Ovary (tissue), 7 donors: ENCODE measurements at regions not wholly inside any gene's neighbourhood (a gene's known extent, or its start where the extent isn't known, plus 50 kb on each side); places are given as distances from the start of the nearest gene placed in this dataset.

ENCODE experiments used
- DNase-seq, 5 donors: peaks; one replicate each; pipeline ENCODE4 v3.0.0-alpha.2; 2019 to 2020
- H3K27ac ChIP-seq, 2 donors: fragments of 200-600 bp; one replicate each; pipeline versions ENCODE4 v1.5.1 to v1.8.0; 2019 to 2022
- H3K27me3 ChIP-seq: fragments of 200-600 bp; one replicate; pipeline ENCODE4 v1.8.0; 2022
- H3K36me3 ChIP-seq: fragments of 200-600 bp; sonication (generic); one replicate; pipeline ENCODE4 v1.5.1; 2019
- H3K4me1 ChIP-seq: one replicate; pipeline ENCODE4 v1.8.1; 2013; ENCODE audit warnings: mild to moderate bottlenecking, moderate library complexity; ENCODE audit not compliant: insufficient read depth
- H3K4me3 ChIP-seq: fragments of 200-600 bp; sonication (generic); one replicate; pipeline ENCODE4 v1.5.1; 2017
- H3K9me3 ChIP-seq, 2 donors: fragments of 200-600 bp in 1 of 2; sonication (generic) in 1 of 2; one replicate each; pipeline versions ENCODE4 v1.5.1 to v1.8.1; 2013 to 2019; ENCODE audit warnings: mild to moderate bottlenecking in 1 of 2, moderate library complexity in 1 of 2
- CTCF ChIP-seq, 3 donors: fragments of 450-650 bp in 2 of 3; fragments of 200-600 bp in 1 of 3; IDR thresholded peaks; one replicate each; pipeline versions ENCODE4 v1.5.1 to v1.8.0; 2016 to 2022; ENCODE audit warnings: antibody characterized with exemption in 3 of 3, mild to moderate bottlenecking in 1 of 3
- EP300 ChIP-seq: sonication (generic); formaldehyde crosslinking; IDR thresholded peaks from one replicate; pipeline ENCODE4 v1.6.1; 2017; ENCODE audit warnings: antibody characterized with exemption
- POLR2A ChIP-seq: fragments of 450-650 bp; IDR thresholded peaks from one replicate; pipeline ENCODE4 v1.6.1; 2017; ENCODE audit warnings: antibody characterized with exemption, mild to moderate bottlenecking, moderate library complexity
- WGBS, 3 donors: extraction: QIAGEN DNeasy Blood & Tissue Kit in 1 of 3; methylation state at CpG; one replicate each; pipeline versions ENCODE4 v1.1.5 to v1.1.7; 2013 to 2017; 5-methylcytosine and 5-hydroxymethylcytosine counted together
- intact Hi-C, 4 donors: fragments of 100-400 bp; cut with DNase I; formaldehyde crosslinking; loops; one replicate each; pipeline versions ENCODE4 v1.11.0 to v1.15.1; 2022 to 2023
- donor health status: DM: no; HTN: no; CAD: no; lungs with moderate emphysema.
- donor health status: DM: no; HTN: no; CAD: no.
- donor health status: Bipolar disorder and iron deficiency.
- donor health status: DM: no; HTN: no; CAD: no.
- donor health status: DM: yes; HTN: yes; CAD: no.

GRCh38 chr15:60217161-60217560 is 180.6 kb downstream of the ANXA2 start:
- Histone ChIP-seq H3K27ac (no peak overlapping the region), H3K27me3 (no peaks in the 10 kb centered on the region), H3K36me3 (no peaks in the 10 kb centered on the region), H3K9me3 (no peaks in the 10 kb centered on the region), H3K4me3 (no peak overlapping the region), H3K4me1 (no peaks in the 10 kb centered on the region)
- WGBS, 3 donors: 61 to 74% (median 73%) methylated on average over 1 of the region's 1 CpG
- TF ChIP-seq POLR2A: no peak
- no peak for TF ChIP-seq CTCF (IDR thresholded peaks at IDR 0.05)
- TF ChIP-seq EP300: no peak
- intact Hi-C loops: no loop called here
- no peak for DNase-seq

- H3K4me3 ChIP-seq: no peak overlapping the region
- H3K27me3 ChIP-seq: no peaks in the 10 kb centered on the region
- DNase-seq: no peak
- no peaks in the 10 kb centered on the region for H3K36me3 ChIP-seq
- H3K9me3 ChIP-seq: no peaks in the 10 kb centered on the region
- H3K4me1 ChIP-seq: no peaks in the 10 kb centered on the region
- intact Hi-C loops: no loop called here
- WGBS, 3 donors: 66 to 73% (median 68%) methylated on average over 3 of the region's 3 CpGs
- no peak for TF ChIP-seq CTCF (IDR thresholded peaks at IDR 0.05)
- no peak for TF ChIP-seq POLR2A
- TF ChIP-seq EP300: no peak
- H3K27ac ChIP-seq: no peak overlapping the region
Measured at GRCh38 chr15:60218256-60218655, 179.5 kb downstream of the ANXA2 start.

GRCh38 chr15:60219866-60220265 is 177.9 kb downstream of the ANXA2 start:
- no peak for TF ChIP-seq EP300
- TF ChIP-seq POLR2A: no peak
- TF ChIP-seq CTCF (IDR thresholded peaks at IDR 0.05): no peak
- no peaks in the 10 kb centered on the region for H3K36me3 ChIP-seq
- DNase-seq: no peak

GRCh38 chr15:60221356-60221755 is 176.4 kb downstream of the ANXA2 start:
- H3K36me3 ChIP-seq: no peaks in the 10 kb centered on the region
- intact Hi-C loops: loop anchor here in 1 of 4 donors (10.0 kb wide), 1 partner anchor 1973 kb away; no protein-coding TSS in a partner anchor
- no peak overlapping the region for H3K4me3 ChIP-seq
- no peaks in the 10 kb centered on the region for H3K9me3 ChIP-seq
- H3K27ac ChIP-seq: no peak overlapping the region
- TF ChIP-seq CTCF (IDR thresholded peaks at IDR 0.05) (no peak), POLR2A (no peak), EP300 (no peak)
- DNase-seq: no peak
- no peaks in the 10 kb centered on the region for H3K27me3 ChIP-seq
- H3K4me1 ChIP-seq: no peaks in the 10 kb centered on the region

More at GRCh38 chr15:60219866-60220265, 177.9 kb downstream of the ANXA2 start:
- Histone ChIP-seq H3K27ac (no peak overlapping the region), H3K9me3 (no peaks in the 10 kb centered on the region), H3K4me3 (no peak overlapping the region), H3K4me1 (no peaks in the 10 kb centered on the region), H3K27me3 (no peaks in the 10 kb centered on the region)
- WGBS, 3 donors: 95 to 98% (median 95%) methylated on average over 3 of the region's 3 CpGs
- intact Hi-C loops: loop anchor here in 1 of 4 donors (10.0 kb wide), 1 partner anchor 1975 kb away; no protein-coding TSS in a partner anchor
